ENCODE measurements at regions not wholly inside any gene's neighbourhood (a gene's known extent, or its start where the extent isn't known, plus 50 kb on each side); places are given as distances from the start of the nearest gene placed in this dataset.

DNA sequence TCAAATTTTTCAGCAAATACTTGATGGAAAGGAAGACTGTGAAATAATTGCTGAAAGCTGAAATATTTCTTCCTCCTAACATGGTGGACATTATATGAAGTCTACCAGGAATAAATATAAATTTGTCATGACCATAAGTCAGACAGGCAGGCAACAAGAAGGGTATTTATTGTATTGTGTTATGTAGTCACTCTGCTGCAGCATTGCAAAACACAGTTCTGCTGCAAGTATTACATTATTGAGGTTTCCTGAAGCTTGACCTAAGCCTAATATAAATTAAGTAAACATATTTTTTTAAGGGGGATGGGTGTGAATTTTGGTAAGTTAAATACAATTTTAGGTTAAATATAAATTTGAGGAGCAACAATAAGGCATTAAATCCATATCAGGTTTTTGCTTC, 60.2 kb upstream of the MAOA start:
- H3K9me2 ChIP-seq (replicated peaks; ENCODE audit: insufficient read depth, low read length), result no peaks in the 10 kb centered on the region
- no peak overlapping the region for H3K27ac ChIP-seq (ENCODE audit: low read length)
- no peak for TF ChIP-seq EZH2phosphoT487 (IDR thresholded peaks at IDR 0.05; ENCODE audit: low read length)
- no peak for TF ChIP-seq EZH2 (optimal IDR thresholded peaks at IDR 0.05; ENCODE audit: low read depth, low read length)
- TF ChIP-seq, protein P1, sequence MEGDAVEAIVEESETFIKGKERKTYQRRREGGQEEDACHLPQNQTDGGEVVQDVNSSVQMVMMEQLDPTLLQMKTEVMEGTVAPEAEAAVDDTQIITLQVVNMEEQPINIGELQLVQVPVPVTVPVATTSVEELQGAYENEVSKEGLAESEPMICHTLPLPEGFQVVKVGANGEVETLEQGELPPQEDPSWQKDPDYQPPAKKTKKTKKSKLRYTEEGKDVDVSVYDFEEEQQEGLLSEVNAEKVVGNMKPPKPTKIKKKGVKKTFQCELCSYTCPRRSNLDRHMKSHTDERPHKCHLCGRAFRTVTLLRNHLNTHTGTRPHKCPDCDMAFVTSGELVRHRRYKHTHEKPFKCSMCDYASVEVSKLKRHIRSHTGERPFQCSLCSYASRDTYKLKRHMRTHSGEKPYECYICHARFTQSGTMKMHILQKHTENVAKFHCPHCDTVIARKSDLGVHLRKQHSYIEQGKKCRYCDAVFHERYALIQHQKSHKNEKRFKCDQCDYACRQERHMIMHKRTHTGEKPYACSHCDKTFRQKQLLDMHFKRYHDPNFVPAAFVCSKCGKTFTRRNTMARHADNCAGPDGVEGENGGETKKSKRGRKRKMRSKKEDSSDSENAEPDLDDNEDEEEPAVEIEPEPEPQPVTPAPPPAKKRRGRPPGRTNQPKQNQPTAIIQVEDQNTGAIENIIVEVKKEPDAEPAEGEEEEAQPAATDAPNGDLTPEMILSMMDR (IDR thresholded peaks at IDR 0.05; ENCODE audit: low read length), result no peak
- H3K79me2 ChIP-seq (ENCODE audit: low read length), result no peaks in the 10 kb centered on the region
- H3K27me3 ChIP-seq (replicated peaks; ENCODE audit: insufficient read depth, low read length), result no peaks in the 10 kb centered on the region
- no peaks in the 10 kb centered on the region for H3K9me3 ChIP-seq (replicated peaks; ENCODE audit: insufficient read depth, low read length)
- H2AFZ ChIP-seq (ENCODE audit: low read length), result no peak overlapping the region
- no peaks in the 10 kb centered on the region for H3F3A ChIP-seq (ENCODE audit: insufficient read depth, low read length)
- H3K36me3 ChIP-seq (replicated peaks; ENCODE audit: insufficient read depth, low read length), result no peaks in the 10 kb centered on the region
- DNase-seq, result no peak
- H3K4me3 ChIP-seq (ENCODE audit: low read length), result no peak overlapping the region
- H3K4me2 ChIP-seq (ENCODE audit: low read depth, low read length), result no peak overlapping the region
- H3K4me1 ChIP-seq (ENCODE audit: low read length), result no peaks in the 10 kb centered on the region
- no peak overlapping the region for H3K9ac ChIP-seq (ENCODE audit: low read length)
- no peaks in the 10 kb centered on the region for H4K20me1 ChIP-seq (ENCODE audit: insufficient read depth, low read length)

DNA sequence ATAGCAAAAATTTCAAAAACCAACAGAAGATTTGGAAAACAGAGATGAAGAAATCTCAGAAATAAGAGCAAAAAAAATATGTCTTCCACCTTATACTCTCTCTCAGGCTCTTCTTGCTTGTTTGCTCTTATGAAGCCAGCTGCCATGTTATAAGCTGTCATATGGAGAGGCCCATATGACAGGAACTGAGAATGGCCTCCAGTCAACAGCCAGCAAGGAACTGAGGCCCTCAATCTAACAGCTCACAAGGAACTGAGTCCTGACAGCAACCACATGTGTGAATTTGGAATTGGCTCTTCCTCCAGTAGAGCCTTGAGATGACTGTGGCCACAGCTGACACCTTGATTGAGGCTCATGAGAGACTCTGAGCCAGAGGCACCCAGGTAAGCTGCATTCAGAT, 51.3 kb upstream of the MAOA start:
- Histone ChIP-seq H3K27ac (ENCODE audit: low read length) (no peak overlapping the region), H3K9ac (ENCODE audit: low read length) (no peak overlapping the region), H3K27me3 (replicated peaks; ENCODE audit: insufficient read depth, low read length) (no peaks in the 10 kb centered on the region), H4K20me1 (ENCODE audit: insufficient read depth, low read length) (no peaks in the 10 kb centered on the region), H3K9me2 (replicated peaks; ENCODE audit: insufficient read depth, low read length) (no peaks in the 10 kb centered on the region), H3K4me3 (ENCODE audit: low read length) (no peak overlapping the region), H3K9me3 (replicated peaks; ENCODE audit: insufficient read depth, low read length) (no peaks in the 10 kb centered on the region), H3K4me1 (ENCODE audit: low read length) (no peaks in the 10 kb centered on the region), H3F3A (ENCODE audit: insufficient read depth, low read length) (no peaks in the 10 kb centered on the region), H3K36me3 (replicated peaks; ENCODE audit: insufficient read depth, low read length) (no peaks in the 10 kb centered on the region), H2AFZ (ENCODE audit: low read length) (no peak overlapping the region), H3K79me2 (ENCODE audit: low read length) (no peaks in the 10 kb centered on the region), H3K4me2 (ENCODE audit: low read depth, low read length) (no peak overlapping the region)
- TF ChIP-seq EZH2 (optimal IDR thresholded peaks at IDR 0.05; ENCODE audit: low read depth, low read length) (no peak), EZH2phosphoT487 (IDR thresholded peaks at IDR 0.05; ENCODE audit: low read length) (no peak)
- TF ChIP-seq, protein P1 (IDR thresholded peaks at IDR 0.05; ENCODE audit: low read length), result no peak
- DNase-seq, result no peak

DNA sequence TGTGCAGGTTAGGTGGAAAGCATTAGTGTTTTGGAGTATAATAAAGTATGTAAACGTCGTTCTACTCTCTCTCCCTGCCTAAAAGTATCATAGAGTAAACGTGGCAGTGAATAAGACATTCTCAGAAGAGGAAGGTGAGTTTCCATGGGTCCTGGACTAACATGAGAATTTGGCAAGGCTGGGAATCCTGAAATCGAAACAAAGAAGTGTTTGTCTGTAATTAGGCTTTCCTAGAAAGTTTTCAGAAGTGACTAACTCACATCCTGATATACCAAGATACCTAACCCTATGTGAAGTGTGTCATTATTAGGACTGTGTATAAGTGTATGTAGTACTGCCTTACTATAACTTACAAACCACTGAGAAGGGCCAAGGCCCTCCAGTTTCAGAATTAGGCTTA, 50.7 kb upstream of the MAOA start:
- Histone ChIP-seq H3K27me3 (replicated peaks; ENCODE audit: insufficient read depth, low read length) (no peaks in the 10 kb centered on the region), H2AFZ (ENCODE audit: low read length) (no peak overlapping the region), H3K4me1 (ENCODE audit: low read length) (no peaks in the 10 kb centered on the region), H3K4me2 (ENCODE audit: low read depth, low read length) (no peak overlapping the region), H3K4me3 (ENCODE audit: low read length) (no peak overlapping the region), H3K79me2 (ENCODE audit: low read length) (no peaks in the 10 kb centered on the region), H3F3A (ENCODE audit: insufficient read depth, low read length) (no peaks in the 10 kb centered on the region), H3K36me3 (replicated peaks; ENCODE audit: insufficient read depth, low read length) (no peaks in the 10 kb centered on the region), H3K9me3 (replicated peaks; ENCODE audit: insufficient read depth, low read length) (no peaks in the 10 kb centered on the region), H3K9ac (ENCODE audit: low read length) (no peak overlapping the region), H3K9me2 (replicated peaks; ENCODE audit: insufficient read depth, low read length) (no peaks in the 10 kb centered on the region), H4K20me1 (ENCODE audit: insufficient read depth, low read length) (no peaks in the 10 kb centered on the region), H3K27ac (ENCODE audit: low read length) (no peak overlapping the region)
- no peak for DNase-seq
- TF ChIP-seq EZH2 (optimal IDR thresholded peaks at IDR 0.05; ENCODE audit: low read depth, low read length) (no peak), EZH2phosphoT487 (IDR thresholded peaks at IDR 0.05; ENCODE audit: low read length) (no peak)
- TF ChIP-seq, protein P1 (IDR thresholded peaks at IDR 0.05; ENCODE audit: low read length), result no peak
